MG63 (cell line): ENCODE measurements at regions not wholly inside any gene's neighbourhood (a gene's known extent, or its start where the extent isn't known, plus 50 kb on each side); places are given as distances from the start of the nearest gene placed in this dataset.

Experiments used
- DNase-seq: peaks from one replicate; pipeline ENCODE4 v3.0.0-alpha.2; 2020
- H3K27me3 ChIP-seq: fragments of 250-450 bp; sonication (Bioruptor Pico); 2 replicates; pipeline ENCODE4 v1.5.1; 2020; ENCODE audit warnings: mild to moderate bottlenecking, moderate library complexity
- H3K36me3 ChIP-seq: fragments of 250-450 bp; sonication (Bioruptor Pico); 2 replicates; pipeline ENCODE4 v1.5.1; 2020; ENCODE audit warnings: mild to moderate bottlenecking, moderate library complexity
- H3K4me3 ChIP-seq: fragments of 250-450 bp; sonication (Bioruptor Pico); 2 replicates; pipeline ENCODE4 v1.5.1; 2020; ENCODE audit warnings: mild to moderate bottlenecking, moderate library complexity
- H3K9me3 ChIP-seq: fragments of 250-450 bp; sonication (Bioruptor Pico); 2 replicates; pipeline ENCODE4 v1.5.1; 2020; ENCODE audit warnings: mild to moderate bottlenecking, moderate library complexity

GRCh38 chr7:136213012-136213411 is 235.9 kb upstream of the MTPN start:
- no peaks in the 10 kb centered on the region for H3K9me3 ChIP-seq
- no peak for DNase-seq

DNA sequence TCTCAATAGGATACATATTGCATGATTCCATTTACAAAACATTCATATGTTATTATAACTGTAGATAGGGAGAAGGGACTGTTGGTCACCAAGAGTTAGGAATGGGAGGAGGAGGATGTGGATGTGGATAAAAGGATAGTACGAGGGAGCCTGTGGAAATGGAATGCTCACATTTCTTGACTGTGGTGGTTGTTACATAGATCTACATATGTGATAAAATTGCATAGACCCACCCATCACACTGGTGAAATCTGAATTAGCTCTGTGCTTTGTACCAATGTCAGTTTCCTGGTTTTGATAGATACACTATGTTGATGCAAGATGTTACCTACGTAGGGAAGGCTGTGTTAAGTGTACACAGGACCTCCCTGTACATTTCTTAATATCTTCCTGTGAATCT is 233.5 kb upstream of the MTPN start:
- no peaks in the 10 kb centered on the region for H3K36me3 ChIP-seq
- no peak for DNase-seq
- H3K27me3 ChIP-seq = no peaks in the 10 kb centered on the region
- H3K4me3 ChIP-seq = no peak overlapping the region
- H3K9me3 ChIP-seq = no peaks in the 10 kb centered on the region

More at GRCh38 chr7:136213012-136213411, 235.9 kb upstream of the MTPN start:
- Histone ChIP-seq H3K4me3 (no peak overlapping the region), H3K36me3 (no peaks in the 10 kb centered on the region), H3K27me3 (no peaks in the 10 kb centered on the region)

DNA sequence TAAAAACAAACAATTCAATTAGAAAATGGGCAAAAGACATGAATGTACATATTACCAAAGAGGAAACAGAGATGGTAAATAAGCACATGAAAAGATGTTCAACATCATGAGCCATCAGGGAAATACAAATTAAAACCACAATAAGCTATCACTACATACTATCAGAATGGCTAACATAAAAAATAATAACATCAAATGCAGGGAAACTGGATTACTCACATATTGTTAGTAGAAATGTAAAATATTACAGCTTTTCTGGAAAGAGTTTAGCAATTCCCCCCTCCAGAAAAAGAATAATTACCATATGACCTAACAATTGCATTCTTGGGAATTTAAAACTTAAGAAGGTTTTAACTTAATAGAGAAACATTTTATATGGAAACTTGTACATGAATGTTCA is 232.9 kb upstream of the MTPN start:
- H3K9me3 ChIP-seq = no peaks in the 10 kb centered on the region
- no peaks in the 10 kb centered on the region for H3K36me3 ChIP-seq
- no peak for DNase-seq
- no peaks in the 10 kb centered on the region for H3K27me3 ChIP-seq
- H3K4me3 ChIP-seq = no peak overlapping the region

DNA sequence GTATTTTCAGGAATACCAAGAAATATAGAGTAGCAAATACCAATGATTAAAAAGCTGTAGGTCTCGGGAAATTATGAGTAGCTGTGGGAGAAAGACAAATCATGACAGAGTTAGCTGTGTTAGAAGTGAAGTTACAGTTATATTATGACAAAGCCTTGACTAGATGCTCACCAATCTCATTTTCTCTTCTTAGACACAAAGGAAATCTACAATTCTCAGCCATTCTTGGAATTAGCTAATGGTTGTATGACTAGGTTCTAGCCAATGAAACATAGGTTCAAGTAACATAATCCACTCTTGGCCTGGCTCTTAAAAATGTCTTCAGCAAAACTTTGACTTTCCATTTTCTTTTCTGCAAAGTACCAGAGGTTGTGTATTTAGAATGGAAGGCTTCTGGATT is 228.8 kb upstream of the MTPN start:
- DNase-seq = no peak
- Histone ChIP-seq H3K36me3 (no peaks in the 10 kb centered on the region), H3K4me3 (no peak overlapping the region), H3K27me3 (no peaks in the 10 kb centered on the region), H3K9me3 (no peaks in the 10 kb centered on the region)

GRCh38 chr7:136198168-136198567 is 221.0 kb upstream of the MTPN start:
- no peak overlapping the region for H3K4me3 ChIP-seq
- H3K9me3 ChIP-seq = no peaks in the 10 kb centered on the region
- no peak for DNase-seq
- H3K27me3 ChIP-seq = no peaks in the 10 kb centered on the region
- H3K36me3 ChIP-seq = no peaks in the 10 kb centered on the region

DNA sequence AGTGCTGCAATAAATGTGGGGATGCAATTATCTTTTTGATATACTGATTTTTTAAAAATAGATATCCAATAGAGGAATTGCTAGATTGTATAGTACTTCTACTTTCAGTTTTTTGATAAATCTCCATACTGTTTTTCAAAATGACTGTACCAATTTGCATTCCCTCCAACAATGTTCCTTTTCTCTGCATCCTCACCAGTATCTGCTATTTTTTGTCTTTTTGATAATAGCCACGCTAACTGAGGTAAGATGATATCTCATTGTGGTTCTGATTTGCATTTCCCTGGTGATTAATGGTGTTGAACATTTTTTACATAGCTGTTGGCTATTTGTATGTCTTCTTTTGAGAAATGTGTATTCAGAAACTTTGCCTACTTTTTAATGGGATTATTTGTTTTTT is 217.7 kb upstream of the MTPN start:
- DNase-seq = no peak
- Histone ChIP-seq H3K9me3 (no peaks in the 10 kb centered on the region), H3K36me3 (no peaks in the 10 kb centered on the region), H3K27me3 (no peaks in the 10 kb centered on the region), H3K4me3 (no peak overlapping the region)

- Histone ChIP-seq H3K27me3 (no peaks in the 10 kb centered on the region), H3K36me3 (no peaks in the 10 kb centered on the region), H3K4me3 (no peak overlapping the region), H3K9me3 (no peaks in the 10 kb centered on the region)
- no peak for DNase-seq
Observed at GRCh38 chr7:136193940-136194339, 216.8 kb upstream of the MTPN start.

DNA sequence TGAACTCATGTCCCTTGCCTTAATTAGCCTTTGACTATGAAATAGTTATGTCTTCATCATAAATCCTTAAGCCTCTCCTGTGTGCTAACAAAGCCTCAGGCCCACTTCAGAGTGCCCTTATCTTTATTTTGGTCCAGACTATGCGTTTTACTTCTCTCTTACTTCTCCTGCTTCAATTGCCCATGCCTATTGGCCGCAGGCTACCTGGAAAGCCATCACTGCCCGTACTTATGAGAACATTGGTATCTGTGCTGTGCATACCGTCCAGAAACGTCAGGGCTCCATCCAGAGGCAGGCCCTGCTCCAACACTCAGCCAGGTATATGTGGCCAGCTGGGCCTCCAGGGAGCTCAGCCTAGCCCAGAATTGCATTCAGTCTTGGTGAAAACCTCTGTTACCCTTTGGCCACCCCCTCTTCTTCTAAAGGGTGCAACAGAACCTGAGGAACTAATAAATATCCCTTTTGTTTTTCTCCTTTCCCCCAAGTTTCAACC is 212.4 kb upstream of the MTPN start:
- no peak for DNase-seq
- H3K36me3 ChIP-seq = no peaks in the 10 kb centered on the region
- H3K9me3 ChIP-seq = no peaks in the 10 kb centered on the region
- H3K4me3 ChIP-seq = no peak overlapping the region
- H3K27me3 ChIP-seq = no peaks in the 10 kb centered on the region

DNA sequence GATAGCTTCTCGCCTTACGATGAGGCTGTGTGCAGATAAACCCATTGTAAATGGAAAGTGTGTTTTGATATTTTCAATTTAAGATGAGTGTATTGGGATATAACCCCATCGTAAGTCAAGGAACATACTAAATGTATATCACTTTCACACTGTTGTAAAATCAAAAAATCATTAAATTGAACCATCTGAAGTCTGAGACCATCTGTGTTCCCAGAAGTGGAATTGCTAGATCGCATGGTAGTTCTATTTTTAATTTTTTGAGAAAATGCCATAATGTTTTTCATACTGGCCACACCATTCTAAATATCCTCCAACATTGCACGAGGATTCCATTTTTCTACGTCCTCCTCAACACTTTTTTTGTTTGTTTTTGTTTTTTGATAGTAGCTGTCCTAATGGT is 209.1 kb upstream of the MTPN start:
- H3K36me3 ChIP-seq = no peaks in the 10 kb centered on the region
- no peak for DNase-seq
- no peaks in the 10 kb centered on the region for H3K27me3 ChIP-seq
- no peaks in the 10 kb centered on the region for H3K9me3 ChIP-seq
- no peak overlapping the region for H3K4me3 ChIP-seq

DNA sequence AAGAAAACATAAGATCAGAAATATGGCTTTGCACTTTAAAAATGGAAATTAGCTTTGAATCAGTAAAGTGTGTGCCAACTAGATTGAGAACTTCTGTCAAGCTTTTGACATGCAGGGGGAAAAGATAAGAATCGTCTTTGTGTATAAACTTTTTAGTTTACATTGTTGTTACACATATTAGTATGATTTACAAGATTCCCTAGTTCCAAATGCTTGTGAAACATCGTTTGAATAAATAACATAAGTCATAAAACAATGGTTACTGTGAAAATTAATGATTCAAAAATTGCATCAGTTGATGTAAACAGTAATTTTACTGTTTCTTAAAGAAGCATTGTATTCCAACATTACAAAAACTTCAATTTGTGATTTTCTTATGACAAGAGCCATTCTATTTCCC is 207.6 kb upstream of the MTPN start:
- H3K4me3 ChIP-seq = no peak overlapping the region
- H3K27me3 ChIP-seq = no peaks in the 10 kb centered on the region
- H3K36me3 ChIP-seq = no peaks in the 10 kb centered on the region
- no peaks in the 10 kb centered on the region for H3K9me3 ChIP-seq
- DNase-seq = no peak

- Histone ChIP-seq H3K36me3 (no peaks in the 10 kb centered on the region), H3K9me3 (no peaks in the 10 kb centered on the region), H3K27me3 (no peaks in the 10 kb centered on the region), H3K4me3 (no peak overlapping the region)
- DNase-seq = no peak
Observed at GRCh38 chr7:136183981-136184380, 206.8 kb upstream of the MTPN start.

- no peak for DNase-seq
- Histone ChIP-seq H3K9me3 (no peaks in the 10 kb centered on the region), H3K4me3 (no peak overlapping the region), H3K36me3 (no peaks in the 10 kb centered on the region), H3K27me3 (no peaks in the 10 kb centered on the region)
Observed at GRCh38 chr7:136180984-136181383, 203.8 kb upstream of the MTPN start.

GRCh38 chr7:136179851-136180721 is 202.9 kb upstream of the MTPN start:
- H3K4me3 ChIP-seq = no peak overlapping the region
- no peaks in the 10 kb centered on the region for H3K9me3 ChIP-seq
- no peak for DNase-seq
- H3K36me3 ChIP-seq = no peaks in the 10 kb centered on the region
- H3K27me3 ChIP-seq = no peaks in the 10 kb centered on the region

DNA sequence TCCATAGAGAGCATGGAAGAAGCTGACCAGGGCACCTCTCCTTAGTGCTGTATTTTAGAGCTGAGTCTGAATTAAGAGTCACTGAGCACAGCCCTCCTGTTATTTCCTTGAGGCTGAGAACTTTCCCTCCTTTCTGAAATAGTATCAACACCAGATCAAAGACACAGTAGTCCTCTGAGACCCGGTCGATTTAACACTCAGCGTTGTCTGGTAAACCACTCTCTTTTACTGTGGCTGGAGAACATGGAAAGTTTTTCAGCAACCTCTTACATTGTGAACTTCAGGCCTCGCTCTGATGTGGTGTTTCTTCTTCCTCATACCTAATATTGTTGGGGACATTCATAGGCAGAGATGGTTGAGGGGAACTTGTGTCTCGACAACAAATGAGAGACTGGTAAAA is 202.0 kb upstream of the MTPN start:
- no peaks in the 10 kb centered on the region for H3K9me3 ChIP-seq
- H3K36me3 ChIP-seq = no peaks in the 10 kb centered on the region
- no peaks in the 10 kb centered on the region for H3K27me3 ChIP-seq
- DNase-seq = no peak
- no peak overlapping the region for H3K4me3 ChIP-seq

GRCh38 chr7:136174477-136175125 is 197.4 kb upstream of the MTPN start:
- no peak for DNase-seq
- H3K4me3 ChIP-seq = no peak overlapping the region
- no peaks in the 10 kb centered on the region for H3K27me3 ChIP-seq
- no peaks in the 10 kb centered on the region for H3K36me3 ChIP-seq
- no peaks in the 10 kb centered on the region for H3K9me3 ChIP-seq

DNA sequence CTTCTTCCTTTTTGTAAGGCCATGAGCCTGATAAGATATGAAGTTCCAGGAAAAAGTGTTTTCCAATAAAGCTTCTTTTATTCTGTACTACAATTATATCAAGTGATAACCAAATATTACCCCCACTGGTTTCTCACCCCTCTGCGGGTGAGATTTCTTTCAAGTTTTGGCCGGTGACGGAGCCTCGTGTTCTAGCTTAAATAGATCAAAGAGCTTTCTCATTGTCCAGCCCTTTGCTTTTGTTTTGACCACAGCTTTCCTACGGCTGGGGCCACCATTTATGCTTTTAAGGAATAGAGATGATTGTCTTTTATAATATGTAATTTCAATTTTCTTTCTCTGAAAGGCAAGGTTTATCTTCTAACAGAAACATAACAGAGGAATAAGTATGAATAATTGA is 196.7 kb upstream of the MTPN start:
- no peaks in the 10 kb centered on the region for H3K36me3 ChIP-seq
- H3K9me3 ChIP-seq = no peaks in the 10 kb centered on the region
- no peaks in the 10 kb centered on the region for H3K27me3 ChIP-seq
- no peak overlapping the region for H3K4me3 ChIP-seq
- no peak for DNase-seq

- DNase-seq = no peak
- Histone ChIP-seq H3K36me3 (no peaks in the 10 kb centered on the region), H3K9me3 (no peaks in the 10 kb centered on the region)
Observed at GRCh38 chr7:136171233-136171632, 194.1 kb upstream of the MTPN start.

GRCh38 chr7:136168821-136169220 is 191.7 kb upstream of the MTPN start:
- Histone ChIP-seq H3K9me3 (no peaks in the 10 kb centered on the region), H3K36me3 (no peaks in the 10 kb centered on the region), H3K4me3 (no peak overlapping the region), H3K27me3 (no peaks in the 10 kb centered on the region)
- DNase-seq = no peak

More at GRCh38 chr7:136171233-136171632, 194.1 kb upstream of the MTPN start:
- Histone ChIP-seq H3K4me3 (no peak overlapping the region), H3K27me3 (no peaks in the 10 kb centered on the region)
